ENCODE measurements at regions not wholly inside any gene's neighbourhood (a gene's known extent, or its start where the extent isn't known, plus 50 kb on each side); places are given as distances from the start of the nearest gene placed in this dataset.

GRCh38 chr16:17949141-17949981, 387.2 kb downstream of the NPIPA8 start:
- H3K4me3 ChIP-seq: no peak overlapping the region
- intact Hi-C loops (cut with DNase I): no loop called here
- TF ChIP-seq CTCF (IDR thresholded peaks at IDR 0.05): no peak

GRCh38 chr16:17947637-17948036, 388.9 kb downstream of the NPIPA8 start:
- no peaks in the 10 kb centered on the region for H3K4me1 ChIP-seq
- DNase-seq: no peak
- H3K9me3 ChIP-seq: no peaks in the 10 kb centered on the region
- TF ChIP-seq CTCF (IDR thresholded peaks at IDR 0.05): no peak
- H3K9ac ChIP-seq (ENCODE audit: low read depth in 2 of 2, low read length in 2 of 2): no peak overlapping the region
- intact Hi-C loops (cut with DNase I): no loop called here
- H3K4me3 ChIP-seq: no peak overlapping the region
- no peaks in the 10 kb centered on the region for H3K27me3 ChIP-seq
- H3K36me3 ChIP-seq: no peaks in the 10 kb centered on the region
- no peak overlapping the region for H3K27ac ChIP-seq

More at GRCh38 chr16:17949141-17949981, 387.2 kb downstream of the NPIPA8 start:
- H3K9me3 ChIP-seq: no peaks in the 10 kb centered on the region
- H3K4me1 ChIP-seq: no peaks in the 10 kb centered on the region
- no peak overlapping the region for H3K27ac ChIP-seq
- no peaks in the 10 kb centered on the region for H3K27me3 ChIP-seq
- H3K9ac ChIP-seq (ENCODE audit: low read depth in 2 of 2, low read length in 2 of 2): no peak overlapping the region
- H3K36me3 ChIP-seq: no peaks in the 10 kb centered on the region
- no peak for DNase-seq

GRCh38 chr16:17947165-17947564, 389.4 kb downstream of the NPIPA8 start:
- H3K9me3 ChIP-seq: no peaks in the 10 kb centered on the region
- H3K36me3 ChIP-seq: no peaks in the 10 kb centered on the region
- TF ChIP-seq CTCF (IDR thresholded peaks at IDR 0.05): no peak
- no peak overlapping the region for H3K27ac ChIP-seq
- no peak for DNase-seq
- H3K27me3 ChIP-seq: no peaks in the 10 kb centered on the region
- H3K4me3 ChIP-seq: no peak overlapping the region
- H3K4me1 ChIP-seq: no peaks in the 10 kb centered on the region
- intact Hi-C loops (cut with DNase I): no loop called here
- no peak overlapping the region for H3K9ac ChIP-seq (ENCODE audit: low read depth in 2 of 2, low read length in 2 of 2)

DNA sequence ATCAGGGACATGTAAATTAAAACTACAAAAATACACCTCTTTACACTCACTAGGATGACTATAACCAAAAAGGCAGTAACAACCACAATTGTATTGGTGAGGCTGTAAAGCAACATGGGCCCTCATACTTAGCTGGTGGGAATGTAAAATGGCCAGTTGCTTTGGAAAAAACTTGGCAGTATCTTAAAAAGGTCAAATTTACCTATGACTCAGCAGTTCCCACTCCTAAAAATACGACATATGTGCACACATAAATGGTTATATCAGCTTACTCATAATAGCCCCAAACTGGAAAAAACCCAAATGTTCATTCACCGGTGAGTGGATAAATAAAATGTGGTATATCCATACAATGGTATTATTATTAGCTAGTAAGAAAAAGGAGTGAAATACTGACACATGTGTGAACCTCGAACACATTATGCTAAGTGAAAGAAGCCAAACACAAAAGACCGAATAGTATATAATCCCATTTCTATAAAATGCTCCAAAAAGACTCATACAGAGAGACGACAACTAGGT, 391.4 kb downstream of the NPIPA8 start:
- intact Hi-C loops (cut with DNase I): no loop called here
- H3K4me1 ChIP-seq: no peaks in the 10 kb centered on the region

GRCh38 chr16:17944345-17944744, 392.2 kb downstream of the NPIPA8 start:
- Histone ChIP-seq H3K36me3 (no peaks in the 10 kb centered on the region), H3K27me3 (no peaks in the 10 kb centered on the region), H3K4me1 (no peaks in the 10 kb centered on the region), H3K9me3 (no peaks in the 10 kb centered on the region), H3K4me3 (no peak overlapping the region), H3K9ac (ENCODE audit: low read depth in 2 of 2, low read length in 2 of 2) (no peak overlapping the region), H3K27ac (no peak overlapping the region)
- no peak for DNase-seq
- TF ChIP-seq CTCF (IDR thresholded peaks at IDR 0.05): no peak
- intact Hi-C loops (cut with DNase I): no loop called here

More for the DNA sequence above, 391.4 kb downstream of the NPIPA8 start:
- Histone ChIP-seq H3K27ac (no peak overlapping the region), H3K9ac (ENCODE audit: low read depth in 2 of 2, low read length in 2 of 2) (no peak overlapping the region), H3K4me3 (no peak overlapping the region), H3K36me3 (no peaks in the 10 kb centered on the region), H3K9me3 (no peaks in the 10 kb centered on the region), H3K27me3 (no peaks in the 10 kb centered on the region)
- DNase-seq: no peak
- TF ChIP-seq CTCF (IDR thresholded peaks at IDR 0.05): no peak
